ENCODE measurements at regions not wholly inside any gene's neighbourhood (a gene's known extent, or its start where the extent isn't known, plus 50 kb on each side); places are given as distances from the start of the nearest gene placed in this dataset.

DNA sequence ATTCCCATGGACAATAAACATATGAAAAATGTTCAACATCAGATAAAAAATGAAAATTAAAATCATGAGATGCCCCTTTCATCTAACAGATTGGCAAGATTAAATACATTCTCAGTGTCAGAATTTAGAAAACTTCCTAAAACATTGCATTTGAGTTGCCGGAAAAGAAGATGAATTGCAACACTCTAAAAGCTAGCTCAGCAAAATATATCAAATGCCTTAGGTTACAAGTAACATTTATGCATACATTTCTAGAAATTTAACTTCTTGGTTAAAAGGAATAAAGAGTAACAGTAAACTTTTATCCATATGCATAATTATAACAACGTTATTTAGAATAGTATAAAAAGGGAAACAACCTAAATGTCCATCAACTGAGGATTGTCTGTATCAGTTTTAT lies 239.0 kb downstream of the PMP22 start:
- TF ChIP-seq EP300 (IDR thresholded peaks at IDR 0.05; ENCODE audit: borderline replicate concordance in 1 of 2, low read depth in 2 of 2, low read length in 2 of 2) = no peak
- TF ChIP-seq BACH1 (IDR thresholded peaks at IDR 0.05; ENCODE audit: low read length) = no peak
- TF ChIP-seq, protein P1, sequence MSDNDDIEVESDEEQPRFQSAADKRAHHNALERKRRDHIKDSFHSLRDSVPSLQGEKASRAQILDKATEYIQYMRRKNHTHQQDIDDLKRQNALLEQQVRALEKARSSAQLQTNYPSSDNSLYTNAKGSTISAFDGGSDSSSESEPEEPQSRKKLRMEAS (IDR thresholded peaks at IDR 0.05) = no peak
- TF ChIP-seq YY1 (IDR thresholded peaks at IDR 0.05; ENCODE audit: low read depth, low read length) = no peak
- TF ChIP-seq CHD1 (IDR thresholded peaks at IDR 0.05; ENCODE audit: low read depth, low read length) = no peak
- TF ChIP-seq CTCF (IDR thresholded peaks at IDR 0.05; ENCODE audit: control extremely low read depth in 1 of 3, insufficient read depth in 1 of 3, low read depth in 1 of 3, low read length in 3 of 3) = no peak
- no peak for TF ChIP-seq EGR1 (IDR thresholded peaks at IDR 0.05; ENCODE audit: borderline replicate concordance, low read depth, low read length)
- TF ChIP-seq SIX5 (IDR thresholded peaks at IDR 0.05; ENCODE audit: low read depth, low read length) = no peak
- TF ChIP-seq HDAC6 (IDR thresholded peaks at IDR 0.05; ENCODE audit: low read depth, low read length) = no peak
- TF ChIP-seq KDM1A (IDR thresholded peaks at IDR 0.05; ENCODE audit: borderline replicate concordance, low read length) = no peak

Data from H1 (cell line).